HFFc6 (cell line): ENCODE measurements at regions not wholly inside any gene's neighbourhood (a gene's known extent, or its start where the extent isn't known, plus 50 kb on each side); places are given as distances from the start of the nearest gene placed in this dataset.
"Not testable (repeated sequence)": the region's sequence is repeated elsewhere in the genome, so short reads cannot be mapped to it uniquely, and the experiment has no call there.

Source experiments
- DNase-seq: peaks from one replicate; pipeline ENCODE4 v3.0.0-alpha.2; 2018
- H3K27ac Mint-ChIP-seq: 2 replicates; pipeline ENCODE4 v1.8.0; 2020; ENCODE audit warnings: mild to moderate bottlenecking, mixed read lengths
- H3K27me3 Mint-ChIP-seq: 2 replicates; pipeline ENCODE4 v1.8.0; 2021; ENCODE audit warnings: mild to moderate bottlenecking, moderate library complexity, mixed read lengths; ENCODE audit not compliant: insufficient read depth
- H3K36me3 Mint-ChIP-seq: 2 replicates; pipeline ENCODE4 v1.8.0; 2021; ENCODE audit warnings: low read depth, mixed read lengths
- H3K4me1 Mint-ChIP-seq: 2 replicates; pipeline ENCODE4 v1.8.0; 2020; ENCODE audit warnings: low read depth, mixed read lengths
- H3K4me3 Mint-ChIP-seq: 2 replicates; pipeline ENCODE4 v1.8.0; 2020; ENCODE audit warnings: mild to moderate bottlenecking, moderate library complexity, mixed read lengths
- H3K9me3 Mint-ChIP-seq: 2 replicates; pipeline ENCODE4 v1.8.0; 2020; ENCODE audit warnings: mild to moderate bottlenecking, mixed read lengths
- TF ChIP-seq, protein P1 (sequence below): fragments of 200-600 bp; sonication (generic); IDR thresholded peaks from 2 replicates; pipeline ENCODE4 v1.5.0; 2021; ENCODE audit warnings: antibody characterized with exemption, mild to moderate bottlenecking

DNA sequence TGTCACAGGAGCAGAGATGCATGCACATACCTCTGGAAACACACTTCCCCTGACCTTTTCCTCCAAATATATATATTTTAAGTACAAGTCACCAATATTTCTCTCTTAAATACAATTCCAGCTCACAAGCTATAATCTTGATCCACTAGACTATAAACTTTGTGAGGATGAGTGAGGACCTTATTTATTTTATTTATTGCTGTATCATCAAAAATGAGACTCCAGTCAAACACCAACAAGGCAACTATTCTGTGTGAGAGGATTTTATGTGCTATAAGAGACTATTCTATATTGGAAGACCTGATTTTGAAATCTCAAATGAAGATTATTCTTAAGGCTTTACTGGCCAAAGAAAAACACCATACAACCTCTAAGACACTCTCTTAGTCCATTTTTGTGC lies 1352.2 kb downstream of the SUCLG1 start:
- Mint-ChIP-seq H3K9me3 (no peaks in the 10 kb centered on the region), H3K4me3 (no peak overlapping the region), H3K27ac (no peak overlapping the region), H3K36me3 (0 out of 2 replicates have a peak, but pooled peaks cover 6% of the 10 kb centered on the region), H3K27me3 (no peaks in the 10 kb centered on the region), H3K4me1 (peaks cover 67% of the 10 kb centered on the region)
- DNase-seq = no peak
- TF ChIP-seq, protein P1, sequence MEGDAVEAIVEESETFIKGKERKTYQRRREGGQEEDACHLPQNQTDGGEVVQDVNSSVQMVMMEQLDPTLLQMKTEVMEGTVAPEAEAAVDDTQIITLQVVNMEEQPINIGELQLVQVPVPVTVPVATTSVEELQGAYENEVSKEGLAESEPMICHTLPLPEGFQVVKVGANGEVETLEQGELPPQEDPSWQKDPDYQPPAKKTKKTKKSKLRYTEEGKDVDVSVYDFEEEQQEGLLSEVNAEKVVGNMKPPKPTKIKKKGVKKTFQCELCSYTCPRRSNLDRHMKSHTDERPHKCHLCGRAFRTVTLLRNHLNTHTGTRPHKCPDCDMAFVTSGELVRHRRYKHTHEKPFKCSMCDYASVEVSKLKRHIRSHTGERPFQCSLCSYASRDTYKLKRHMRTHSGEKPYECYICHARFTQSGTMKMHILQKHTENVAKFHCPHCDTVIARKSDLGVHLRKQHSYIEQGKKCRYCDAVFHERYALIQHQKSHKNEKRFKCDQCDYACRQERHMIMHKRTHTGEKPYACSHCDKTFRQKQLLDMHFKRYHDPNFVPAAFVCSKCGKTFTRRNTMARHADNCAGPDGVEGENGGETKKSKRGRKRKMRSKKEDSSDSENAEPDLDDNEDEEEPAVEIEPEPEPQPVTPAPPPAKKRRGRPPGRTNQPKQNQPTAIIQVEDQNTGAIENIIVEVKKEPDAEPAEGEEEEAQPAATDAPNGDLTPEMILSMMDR = no peak

DNA sequence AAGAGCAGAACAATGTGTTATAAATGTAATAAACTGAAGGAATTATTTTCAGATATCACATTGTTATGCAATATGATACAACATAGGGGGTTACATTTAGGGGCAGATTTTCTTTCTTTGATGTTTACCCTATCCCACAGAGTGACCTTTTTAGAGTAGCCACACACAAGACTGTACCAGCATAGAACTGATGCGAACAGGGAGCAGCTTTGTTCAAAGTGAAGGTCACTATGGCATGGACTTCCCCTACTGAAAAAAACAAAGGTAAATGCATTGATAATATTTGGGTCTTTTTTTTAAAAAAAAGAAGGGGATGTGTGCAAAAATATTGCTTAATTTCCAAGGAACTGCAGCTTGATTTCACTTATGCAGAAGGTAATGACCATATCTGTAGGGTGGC lies 1354.9 kb downstream of the SUCLG1 start:
- peak overlapping the region; percentile 88 for H3K27ac Mint-ChIP-seq
- peak overlapping the region; percentile 76 for H3K4me3 Mint-ChIP-seq
- peaks cover 48% of the 10 kb centered on the region for H3K4me1 Mint-ChIP-seq
- no peaks in the 10 kb centered on the region for H3K36me3 Mint-ChIP-seq
- TF ChIP-seq, protein P1 = no peak
- H3K9me3 Mint-ChIP-seq = no peaks in the 10 kb centered on the region
- H3K27me3 Mint-ChIP-seq = peaks cover 3% of the 10 kb centered on the region; the same call in 1 of the 2 replicates
- no peak for DNase-seq

DNA sequence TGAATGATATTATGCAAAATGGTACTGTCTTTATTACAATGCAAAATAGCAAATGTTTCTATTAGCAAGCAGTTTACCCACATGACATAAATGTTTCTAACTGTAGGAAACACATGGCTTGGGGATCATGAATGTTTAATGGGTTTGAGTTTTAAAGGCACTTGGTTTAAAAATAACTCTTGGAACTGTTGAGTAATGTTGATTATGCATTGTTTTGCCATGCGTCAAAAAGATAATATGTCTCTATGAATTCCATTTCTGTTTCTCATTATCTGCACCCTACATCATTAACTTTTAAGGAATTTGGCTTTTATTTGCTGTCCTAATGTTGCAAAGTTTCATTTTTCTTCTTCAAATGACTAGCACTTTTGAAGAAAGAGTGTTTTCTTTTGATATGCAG lies 1355.5 kb downstream of the SUCLG1 start:
- H3K4me1 Mint-ChIP-seq = peaks cover 42% of the 10 kb centered on the region
- peak; percentile 93 for DNase-seq
- peaks cover 3% of the 10 kb centered on the region; the same call in 1 of the 2 replicates for H3K27me3 Mint-ChIP-seq
- H3K27ac Mint-ChIP-seq = peak overlapping the region; percentile 88
- H3K4me3 Mint-ChIP-seq = peak overlapping the region; percentile 76
- H3K36me3 Mint-ChIP-seq = no peaks in the 10 kb centered on the region
- TF ChIP-seq, protein P1 = no peak
- no peaks in the 10 kb centered on the region for H3K9me3 Mint-ChIP-seq

DNA sequence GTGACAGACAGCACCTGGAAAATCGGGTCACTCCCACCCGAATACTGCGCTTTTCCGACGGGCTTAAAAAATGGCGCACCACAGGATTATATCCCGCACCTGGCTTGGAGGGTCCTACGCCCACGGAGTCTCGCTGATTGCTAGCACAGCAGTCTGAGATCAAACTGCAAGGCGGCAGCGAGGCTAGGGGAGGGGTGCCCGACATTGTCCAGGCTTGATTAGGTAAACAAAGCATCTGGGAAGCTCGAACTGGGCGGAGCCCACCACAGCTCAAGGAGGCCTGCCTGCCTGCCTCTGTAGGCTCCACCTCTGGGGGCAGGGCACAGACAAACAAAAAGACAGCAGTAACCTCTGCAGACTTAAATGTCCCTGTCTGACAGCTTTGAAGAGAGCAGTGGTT lies 1370.0 kb downstream of the SUCLG1 start:
- not testable (repeated sequence) for H3K27me3 Mint-ChIP-seq, H3K27ac Mint-ChIP-seq, H3K4me1 Mint-ChIP-seq, H3K36me3 Mint-ChIP-seq, H3K4me3 Mint-ChIP-seq, H3K9me3 Mint-ChIP-seq, DNase-seq

DNA sequence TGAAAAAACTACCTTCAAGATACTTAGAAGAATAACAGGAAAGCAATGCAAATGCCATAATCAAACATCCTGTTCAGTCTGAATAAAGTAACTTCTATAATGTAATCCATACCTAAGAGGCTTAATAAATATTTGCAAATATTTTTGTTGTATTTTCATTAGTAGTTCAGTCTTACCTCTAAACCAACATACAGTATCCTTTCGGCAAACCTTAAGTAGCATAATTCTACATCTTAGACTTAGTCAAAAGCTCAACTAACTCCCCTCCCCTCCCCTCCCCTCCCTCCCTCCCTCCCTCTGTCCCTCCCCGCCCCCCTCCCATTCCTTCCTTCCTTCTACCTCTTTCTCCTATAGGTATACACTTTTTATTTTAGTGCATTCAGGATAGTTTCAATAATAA lies 1373.2 kb downstream of the SUCLG1 start:
- Mint-ChIP-seq H3K27ac (no peak overlapping the region), H3K4me3 (no peak overlapping the region), H3K4me1 (peaks cover 17% of the 10 kb centered on the region), H3K27me3 (no peaks in the 10 kb centered on the region), H3K9me3 (no peaks in the 10 kb centered on the region), H3K36me3 (no peaks in the 10 kb centered on the region)
- TF ChIP-seq, protein P1 = no peak
- no peak for DNase-seq

DNA sequence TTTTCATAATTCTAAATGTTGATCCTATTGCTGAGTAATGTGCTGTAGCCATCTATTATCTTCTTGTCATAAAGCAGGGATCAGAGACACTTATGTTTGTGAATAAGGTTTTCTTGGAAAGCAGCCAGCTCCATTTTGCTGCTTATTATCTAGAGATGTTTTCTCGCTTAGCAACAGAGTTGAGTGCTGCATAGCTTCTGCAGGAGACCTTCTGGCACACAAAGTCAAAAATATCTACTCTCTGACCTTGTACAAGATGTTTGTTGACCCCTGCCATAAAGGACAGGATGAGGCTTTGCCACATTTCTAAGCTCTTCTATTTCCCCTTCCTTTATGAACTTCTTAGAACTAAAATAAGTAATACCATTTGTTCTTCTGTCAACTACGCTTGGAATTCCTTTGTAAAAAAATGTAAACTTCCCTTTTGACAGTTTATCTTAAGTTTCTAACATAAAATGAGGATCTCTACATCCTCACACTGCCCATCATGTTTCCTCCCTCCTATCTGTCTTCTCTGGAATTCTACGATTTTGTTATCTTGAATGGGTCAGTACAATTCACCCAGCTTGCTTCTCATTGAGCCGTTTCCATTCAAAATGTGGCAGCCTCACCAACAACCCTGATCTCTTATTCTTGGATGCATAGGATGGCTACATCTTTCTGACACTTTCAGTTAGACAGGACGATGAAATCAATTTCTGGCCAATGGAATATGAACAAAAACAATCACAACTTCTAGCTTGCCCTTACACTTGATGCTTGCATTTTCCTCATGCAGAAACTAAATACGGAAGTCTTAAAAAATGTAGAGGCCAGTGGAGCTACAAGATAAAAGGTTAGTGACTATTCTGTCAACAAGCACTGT lies 1377.0 kb downstream of the SUCLG1 start:
- peak; percentile 68 for DNase-seq
- TF ChIP-seq, protein P1 = no peak
- Mint-ChIP-seq H3K27ac (peak overlapping the region; percentile 66), H3K4me3 (peak overlapping the region; percentile 4; the same call in 1 of the 2 replicates), H3K27me3 (no peaks in the 10 kb centered on the region), H3K4me1 (peaks cover 21% of the 10 kb centered on the region), H3K9me3 (no peaks in the 10 kb centered on the region), H3K36me3 (no peaks in the 10 kb centered on the region)
